ENCODE measurements at regions not wholly inside any gene's neighbourhood (a gene's known extent, or its start where the extent isn't known, plus 50 kb on each side); places are given as distances from the start of the nearest gene placed in this dataset.

GRCh38 chr2:216922175-216922780 is 62.4 kb upstream of the TNP1 start:
- TF ChIP-seq, protein P1, sequence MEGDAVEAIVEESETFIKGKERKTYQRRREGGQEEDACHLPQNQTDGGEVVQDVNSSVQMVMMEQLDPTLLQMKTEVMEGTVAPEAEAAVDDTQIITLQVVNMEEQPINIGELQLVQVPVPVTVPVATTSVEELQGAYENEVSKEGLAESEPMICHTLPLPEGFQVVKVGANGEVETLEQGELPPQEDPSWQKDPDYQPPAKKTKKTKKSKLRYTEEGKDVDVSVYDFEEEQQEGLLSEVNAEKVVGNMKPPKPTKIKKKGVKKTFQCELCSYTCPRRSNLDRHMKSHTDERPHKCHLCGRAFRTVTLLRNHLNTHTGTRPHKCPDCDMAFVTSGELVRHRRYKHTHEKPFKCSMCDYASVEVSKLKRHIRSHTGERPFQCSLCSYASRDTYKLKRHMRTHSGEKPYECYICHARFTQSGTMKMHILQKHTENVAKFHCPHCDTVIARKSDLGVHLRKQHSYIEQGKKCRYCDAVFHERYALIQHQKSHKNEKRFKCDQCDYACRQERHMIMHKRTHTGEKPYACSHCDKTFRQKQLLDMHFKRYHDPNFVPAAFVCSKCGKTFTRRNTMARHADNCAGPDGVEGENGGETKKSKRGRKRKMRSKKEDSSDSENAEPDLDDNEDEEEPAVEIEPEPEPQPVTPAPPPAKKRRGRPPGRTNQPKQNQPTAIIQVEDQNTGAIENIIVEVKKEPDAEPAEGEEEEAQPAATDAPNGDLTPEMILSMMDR (conservative IDR thresholded peaks at IDR 0.05; ENCODE audit: low read depth, low read length): no peak
- TF ChIP-seq EZH2 (IDR thresholded peaks at IDR 0.05; ENCODE audit: borderline replicate concordance, low read depth, low read length, poor library complexity, severe bottlenecking): no peak
